ENCODE measurements at regions not wholly inside any gene's neighbourhood (a gene's known extent, or its start where the extent isn't known, plus 50 kb on each side); places are given as distances from the start of the nearest gene placed in this dataset.

GRCh38 chr12:131221061-131221956 is 267.6 kb downstream of the ADGRD1 start:
- TF ChIP-seq CTCF (conservative IDR thresholded peaks at IDR 0.05): no peak
- TF ChIP-seq ZFX (IDR thresholded peaks at IDR 0.05): no peak
